HG02763 (cell line): ENCODE measurements at regions not wholly inside any gene's neighbourhood (a gene's known extent, or its start where the extent isn't known, plus 50 kb on each side); places are given as distances from the start of the nearest gene placed in this dataset.
"Not testable (repeated sequence)": the region's sequence is repeated elsewhere in the genome, so short reads cannot be mapped to it uniquely, and the experiment has no call there.

Experiments used
- ATAC-seq: cut with Tn5 transposase; IDR thresholded peaks from one replicate; pipeline ENCODE4 v1.9.1; 2021; ENCODE audit warnings: mild to moderate bottlenecking, moderate library complexity; ENCODE audit not compliant: unreplicated experiment

- no peak for ATAC-seq
Measured at GRCh38 chr5:143541943-143542797, 138.7 kb upstream of the NR3C1 start.

- ATAC-seq: no peak
Measured at GRCh38 chr5:143539742-143540141, 136.3 kb upstream of the NR3C1 start.

- ATAC-seq: no peak
Measured at GRCh38 chr5:143537056-143537455, 133.6 kb upstream of the NR3C1 start.

- ATAC-seq: no peak
Measured at GRCh38 chr5:143536364-143536763, 132.9 kb upstream of the NR3C1 start.

GRCh38 chr5:143534761-143535154 is 131.3 kb upstream of the NR3C1 start:
- no peak for ATAC-seq

GRCh38 chr5:143533978-143534760 is 130.7 kb upstream of the NR3C1 start:
- no peak for ATAC-seq

- no peak for ATAC-seq
Measured at GRCh38 chr5:143533475-143533874, 130.0 kb upstream of the NR3C1 start.

- ATAC-seq: no peak
Measured at GRCh38 chr5:143527808-143528207, 124.3 kb upstream of the NR3C1 start.

GRCh38 chr5:143525176-143525575 is 121.7 kb upstream of the NR3C1 start:
- no peak for ATAC-seq

GRCh38 chr5:143524338-143524945 is 121.0 kb upstream of the NR3C1 start:
- no peak for ATAC-seq

GRCh38 chr5:143521846-143522400 is 118.4 kb upstream of the NR3C1 start:
- ATAC-seq: no peak

- ATAC-seq: no peak
Measured at GRCh38 chr5:143521141-143521540, 117.7 kb upstream of the NR3C1 start.

GRCh38 chr5:143519215-143519614 is 115.7 kb upstream of the NR3C1 start:
- not testable (repeated sequence) for ATAC-seq

GRCh38 chr5:143517824-143518223 is 114.3 kb upstream of the NR3C1 start:
- ATAC-seq: not testable (repeated sequence)

- ATAC-seq: no peak
Measured at GRCh38 chr5:143516249-143516648, 112.8 kb upstream of the NR3C1 start.

GRCh38 chr5:143515829-143516228 is 112.3 kb upstream of the NR3C1 start:
- ATAC-seq: no peak

GRCh38 chr5:143514616-143515335 is 111.3 kb upstream of the NR3C1 start:
- ATAC-seq: no peak

GRCh38 chr5:143513720-143514119 is 110.2 kb upstream of the NR3C1 start:
- no peak for ATAC-seq

- no peak for ATAC-seq
Measured at GRCh38 chr5:143511736-143512135, 108.2 kb upstream of the NR3C1 start.

- ATAC-seq: peak; percentile 78
Measured at GRCh38 chr5:143509758-143510221, 106.3 kb upstream of the NR3C1 start.
